CD4-positive, alpha-beta T cell (primary cell): ENCODE measurements at regions not wholly inside any gene's neighbourhood (a gene's known extent, or its start where the extent isn't known, plus 50 kb on each side); places are given as distances from the start of the nearest gene placed in this dataset.

Source experiments
- ATAC-seq: fragments of 200-7000 bp; cut with Tn5 transposase; one replicate; pipeline ENCODE4 v1.10.0; 2022; ENCODE audit warnings: mild to moderate bottlenecking; ENCODE audit not compliant: poor library complexity
- CTCF ChIA-PET: fragments of 350-600 bp; sonication (Branson Sonifier 250); formaldehyde crosslinking; loops from one replicate; lab custom pipeline; 2021; ENCODE audit warnings: antibody characterized with exemption, inconsistent platforms; lab: Charles Lee
- POLR2A ChIA-PET: fragments of 350-600 bp; sonication (Branson Sonifier 250); formaldehyde crosslinking; loops from one replicate; lab custom pipeline; 2021; ENCODE audit warnings: antibody characterized with exemption, inconsistent platforms; lab: Charles Lee
- DNase-seq, 14 experiments: peaks; one replicate each; pipeline ENCODE4 v3.0.0-alpha.2; 2013 to 2020; ENCODE audit warnings: mixed read lengths in 2 of 14
- H3K27ac ChIP-seq, 2 donors: one replicate each; pipeline versions ENCODE4 v1.5.1 to v1.7.0; 2013; ENCODE audit warnings: low read length in 2 of 2, low read depth in 1 of 2, mild to moderate bottlenecking in 1 of 2
- H3K27me3 ChIP-seq, 2 experiments: 1 replicate in 1 of 2; 2 replicates in 1 of 2; pipeline versions ENCODE4 v1.6.1 to v1.7.0; 2013; ENCODE audit warnings: low read length in 2 of 2, control low read depth in 1 of 2, mild to moderate bottlenecking in 1 of 2, moderate library complexity in 1 of 2; ENCODE audit not compliant: insufficient read depth in 2 of 2, control insufficient read depth in 1 of 2
- H3K36me3 ChIP-seq: one replicate; pipeline ENCODE4 v1.6.1; 2013; ENCODE audit warnings: low read length, control low read depth; ENCODE audit not compliant: insufficient read depth
- H3K4me1 ChIP-seq: one replicate; pipeline ENCODE4 v1.6.1; 2013; ENCODE audit warnings: low read length, control low read depth; ENCODE audit not compliant: insufficient read depth
- H3K4me3 ChIP-seq: one replicate; pipeline ENCODE4 v1.5.1; 2013; ENCODE audit warnings: mild to moderate bottlenecking, low read length, moderate library complexity
- H3K9me3 ChIP-seq, 2 experiments: 1 replicate in 1 of 2; 2 replicates in 1 of 2; pipeline versions ENCODE4 v1.6.1 to v1.7.0; 2013; ENCODE audit warnings: low read length in 2 of 2, mild to moderate bottlenecking in 2 of 2, control low read depth in 1 of 2, moderate library complexity in 1 of 2; ENCODE audit not compliant: control insufficient read depth in 1 of 2, insufficient read depth in 1 of 2
- H3K27ac Mint-ChIP-seq: one replicate; pipeline ENCODE4 v1.8.0; 2020; ENCODE audit warnings: mixed read lengths
- H3K27me3 Mint-ChIP-seq: one replicate; pipeline ENCODE4 v1.8.0; 2021; ENCODE audit warnings: mixed read lengths
- H3K36me3 Mint-ChIP-seq: one replicate; pipeline ENCODE4 v1.8.0; 2021; ENCODE audit warnings: low read depth, mixed read lengths
- H3K4me1 Mint-ChIP-seq: one replicate; pipeline ENCODE4 v1.8.0; 2021; ENCODE audit warnings: low read depth, mixed read lengths
- H3K4me3 Mint-ChIP-seq: one replicate; pipeline ENCODE4 v1.8.0; 2020; ENCODE audit warnings: mild to moderate bottlenecking, mixed read lengths
- H3K9me3 Mint-ChIP-seq: one replicate; pipeline ENCODE4 v1.8.0; 2020; ENCODE audit warnings: mixed read lengths
- CTCF ChIP-seq: fragments of 200-600 bp; IDR thresholded peaks from one replicate; pipeline ENCODE4 v1.8.0; 2022; ENCODE audit warnings: antibody characterized with exemption, mild to moderate bottlenecking
- intact Hi-C, 2 experiments: fragments of 100-400 bp; cut with DNase I in 1 of 2; cut with micrococcal nuclease in 1 of 2; formaldehyde crosslinking; loops; one replicate each; pipeline versions ENCODE4 v1.15.1 to v1.9.0; 2023 to 2025; cut with DNase I, micrococcal nuclease

GRCh38 chr11:20311444-20311843 is 52.1 kb upstream of the HTATIP2 start:
- Mint-ChIP-seq H3K9me3 (no peaks in the 10 kb centered on the region), H3K4me1 (no peaks in the 10 kb centered on the region), H3K27me3 (peaks cover 18% of the 10 kb centered on the region), H3K27ac (no peak overlapping the region), H3K36me3 (no peaks in the 10 kb centered on the region), H3K4me3 (no peak overlapping the region)
- peaks cover 0 to 4% of the 10 kb centered on the region in 2 experiments for H3K27me3 ChIP-seq
- no peaks in the 10 kb centered on the region for H3K9me3 ChIP-seq
- no peak for ATAC-seq
- no peak for TF ChIP-seq CTCF
- ChIA-PET CTCF (no interaction called here), POLR2A (no interaction called here)
- DNase-seq = no peak
- H3K4me1 ChIP-seq = no peaks in the 10 kb centered on the region
- no peak overlapping the region for H3K27ac ChIP-seq
- intact Hi-C loops = no loop called here
- H3K36me3 ChIP-seq = no peaks in the 10 kb centered on the region
- no peak overlapping the region for H3K4me3 ChIP-seq

GRCh38 chr11:20310596-20311394 is 52.7 kb upstream of the HTATIP2 start:
- Mint-ChIP-seq H3K4me3 (no peak overlapping the region), H3K27ac (no peak overlapping the region), H3K4me1 (no peaks in the 10 kb centered on the region), H3K36me3 (no peaks in the 10 kb centered on the region), H3K27me3 (peaks cover 21% of the 10 kb centered on the region), H3K9me3 (no peaks in the 10 kb centered on the region)
- peaks cover 0 to 4% of the 10 kb centered on the region in 2 experiments for H3K27me3 ChIP-seq
- ChIA-PET POLR2A (no interaction called here), CTCF (no interaction called here)
- H3K36me3 ChIP-seq = no peaks in the 10 kb centered on the region
- TF ChIP-seq CTCF = no peak
- H3K9me3 ChIP-seq = no peaks in the 10 kb centered on the region
- H3K27ac ChIP-seq = no peak overlapping the region
- no peaks in the 10 kb centered on the region for H3K4me1 ChIP-seq
- no peak overlapping the region for H3K4me3 ChIP-seq
- ATAC-seq (no peak), DNase-seq (no peak)
- intact Hi-C loops = no loop called here

GRCh38 chr11:20310137-20310536 is 53.4 kb upstream of the HTATIP2 start:
- Mint-ChIP-seq H3K27ac (no peak overlapping the region), H3K27me3 (peaks cover 25% of the 10 kb centered on the region), H3K36me3 (no peaks in the 10 kb centered on the region), H3K4me1 (no peaks in the 10 kb centered on the region), H3K4me3 (no peak overlapping the region), H3K9me3 (no peaks in the 10 kb centered on the region)
- DNase-seq = no peak
- TF ChIP-seq CTCF = no peak
- intact Hi-C loops = no loop called here
- H3K36me3 ChIP-seq = no peaks in the 10 kb centered on the region
- no peaks in the 10 kb centered on the region for H3K9me3 ChIP-seq
- ChIA-PET POLR2A (no interaction called here), CTCF (no interaction called here)
- no peak overlapping the region for H3K4me3 ChIP-seq
- no peak for ATAC-seq
- peaks cover 0 to 4% of the 10 kb centered on the region in 2 experiments for H3K27me3 ChIP-seq
- no peak overlapping the region for H3K27ac ChIP-seq
- no peaks in the 10 kb centered on the region for H3K4me1 ChIP-seq
